SK-N-MC (cell line): ENCODE measurements at regions not wholly inside any gene's neighbourhood (a gene's known extent, or its start where the extent isn't known, plus 50 kb on each side); places are given as distances from the start of the nearest gene placed in this dataset.
A peak's percentile ranks its signal among the peaks of the same experiment; 100 is the strongest.

Experiments
- DNase-seq: peaks from one replicate; pipeline ENCODE4 v3.0.0-alpha.2; 2011; ENCODE audit warnings: low read depth, low spot score
- H3K27ac ChIP-seq: fragments of 200-600 bp; sonication (generic); 2 replicates; pipeline ENCODE4 v1.5.1; 2016; ENCODE audit warnings: mixed run types
- H3K36me3 ChIP-seq: fragments of 200-600 bp; sonication (generic); 2 replicates; pipeline ENCODE4 v1.6.1; 2017; ENCODE audit warnings: antibody characterized with exemption, low read length, mixed read lengths; ENCODE audit not compliant: insufficient read depth
- H3K4me3 ChIP-seq: fragments of 200-600 bp; sonication (generic); 2 replicates; pipeline ENCODE4 v1.5.1; 2016
- H3K9ac ChIP-seq: fragments of 200-600 bp; sonication (generic); 2 replicates; pipeline ENCODE4 v1.8.0; 2017; ENCODE audit warnings: mixed run types, mixed read lengths; ENCODE audit not compliant: insufficient read length
- H3K9me3 ChIP-seq: fragments of 200-600 bp; sonication (generic); 2 replicates; pipeline ENCODE4 v1.6.1; 2017; ENCODE audit warnings: low read depth, mild to moderate bottlenecking, antibody characterized with exemption, low read length, moderate library complexity, mixed read lengths
- EZH2 ChIP-seq: fragments of 200-600 bp; sonication (generic); IDR thresholded peaks from one replicate; pipeline ENCODE4 v1.6.1; 2017; ENCODE audit warnings: antibody characterized with exemption
- FOXP2 ChIP-seq: optimal IDR thresholded peaks from 2 replicates; pipeline ENCODE3; 2011; ENCODE audit warnings: mild to moderate bottlenecking, moderate library complexity; ENCODE audit not compliant: insufficient read depth; ENCODE audit errors: extremely low read length, control extremely low read depth
- POLR2AphosphoS5 ChIP-seq: IDR thresholded peaks from 2 replicates; pipeline ENCODE4 v1.6.1; 2012; ENCODE audit warnings: mild to moderate bottlenecking, low read depth, low read length, borderline replicate concordance

- TF ChIP-seq POLR2AphosphoS5 (no peak), FOXP2 (no peak), EZH2 (no peak)
- Histone ChIP-seq H3K36me3 (no peaks in the 10 kb centered on the region), H3K9me3 (no peaks in the 10 kb centered on the region), H3K9ac (no peak overlapping the region), H3K27ac (no peak overlapping the region), H3K4me3 (no peak overlapping the region)
- no peak for DNase-seq
Observed at GRCh38 chr2:65823511-65823910, 391.1 kb upstream of the SPRED2 start.

- H3K4me3 ChIP-seq: no peak overlapping the region
Observed at GRCh38 chr2:65820454-65820853, 388.1 kb upstream of the SPRED2 start.

DNA sequence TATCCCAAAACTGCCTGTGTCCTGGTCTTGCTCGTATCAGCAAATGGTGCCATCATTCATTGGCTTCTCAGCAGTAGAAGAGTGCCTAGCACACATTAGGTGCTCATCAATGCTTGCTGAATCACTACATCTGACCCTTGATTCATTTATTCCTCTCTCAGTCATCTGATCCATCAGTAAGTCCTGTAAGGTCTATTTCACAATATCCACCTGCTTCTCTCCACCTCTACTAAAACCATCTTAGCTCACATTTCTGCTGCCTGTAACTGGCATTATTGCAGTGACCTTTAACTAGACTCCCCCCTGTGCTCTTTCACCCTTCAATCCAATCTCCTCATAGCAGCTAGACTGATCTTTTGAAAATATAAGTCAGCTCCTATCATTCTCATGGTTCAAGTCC lies 387.6 kb upstream of the SPRED2 start:
- Histone ChIP-seq H3K9me3 (no peaks in the 10 kb centered on the region), H3K36me3 (no peaks in the 10 kb centered on the region), H3K4me3 (no peak overlapping the region), H3K27ac (no peak overlapping the region), H3K9ac (no peak overlapping the region)
- no peak for TF ChIP-seq FOXP2
- TF ChIP-seq EZH2: no peak
- TF ChIP-seq POLR2AphosphoS5: no peak
- no peak for DNase-seq

More at GRCh38 chr2:65820454-65820853, 388.1 kb upstream of the SPRED2 start:
- H3K9ac ChIP-seq: no peak overlapping the region
- no peak for DNase-seq
- H3K27ac ChIP-seq: no peak overlapping the region
- no peaks in the 10 kb centered on the region for H3K9me3 ChIP-seq
- H3K36me3 ChIP-seq: no peaks in the 10 kb centered on the region
- TF ChIP-seq POLR2AphosphoS5 (no peak), FOXP2 (no peak), EZH2 (no peak)

DNA sequence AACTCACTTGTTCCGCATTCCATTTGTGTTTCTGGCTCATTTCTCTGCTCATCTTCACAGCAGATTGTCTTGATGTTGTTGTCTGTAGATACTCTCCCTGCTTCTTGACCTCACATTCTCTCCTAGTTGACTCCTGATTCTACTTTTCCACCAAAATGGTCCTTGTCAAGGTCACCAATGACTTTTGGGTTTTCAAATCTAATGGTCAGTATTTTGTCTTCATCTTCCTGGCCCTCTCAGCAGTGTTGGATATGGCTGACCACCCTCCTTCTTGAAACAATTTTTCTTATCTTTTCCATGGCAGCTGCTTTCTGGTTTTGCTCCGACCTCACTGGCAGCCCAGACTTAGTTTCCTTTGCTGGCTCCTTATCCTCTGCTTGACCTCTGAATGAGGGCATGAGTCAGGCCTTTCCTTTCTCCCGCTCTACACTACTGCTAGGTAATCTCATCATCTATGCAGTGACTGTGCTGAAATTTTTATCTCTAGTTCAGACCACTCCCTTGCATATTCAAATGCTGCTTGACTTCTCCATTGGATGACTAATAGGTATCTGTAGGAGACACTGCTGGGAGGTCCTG lies 386.6 kb upstream of the SPRED2 start:
- no peak for TF ChIP-seq EZH2
- TF ChIP-seq FOXP2: no peak
- TF ChIP-seq POLR2AphosphoS5: no peak
- no peak overlapping the region for H3K9ac ChIP-seq

DNA sequence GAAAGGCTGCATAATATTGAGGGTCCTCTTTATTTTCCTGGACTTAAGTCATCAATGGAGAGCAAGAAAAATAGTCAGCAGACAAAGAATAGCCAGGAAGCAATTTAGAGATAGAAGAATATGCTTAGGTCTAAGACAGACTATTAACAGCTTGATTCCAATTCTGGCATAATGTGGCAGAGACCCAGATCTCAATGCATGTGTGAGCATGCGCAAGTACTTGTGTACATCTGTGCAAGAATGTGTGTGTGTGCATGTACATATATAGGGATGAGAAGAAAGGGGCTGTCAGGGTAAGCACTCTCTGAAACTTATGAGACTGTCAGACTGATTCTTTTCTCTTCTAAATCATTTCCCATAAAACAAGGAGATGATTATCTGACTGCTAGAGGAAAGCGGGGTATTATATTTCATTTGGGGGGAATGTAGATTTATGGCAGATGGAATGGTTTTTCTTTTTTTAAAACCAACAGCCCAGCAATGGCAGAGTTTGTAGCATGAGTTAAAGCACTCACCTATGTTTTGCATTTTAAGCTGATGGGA lies 381.3 kb upstream of the SPRED2 start:
- no peak overlapping the region for H3K4me3 ChIP-seq
- DNase-seq: no peak
- H3K9me3 ChIP-seq: no peaks in the 10 kb centered on the region
- H3K27ac ChIP-seq: no peak overlapping the region
- H3K36me3 ChIP-seq: no peaks in the 10 kb centered on the region
- no peak overlapping the region for H3K9ac ChIP-seq
- TF ChIP-seq POLR2AphosphoS5 (no peak), FOXP2 (no peak), EZH2 (no peak)

More for the DNA sequence above, 386.6 kb upstream of the SPRED2 start:
- H3K27ac ChIP-seq: no peak overlapping the region
- no peak for DNase-seq
- H3K9me3 ChIP-seq: no peaks in the 10 kb centered on the region
- H3K36me3 ChIP-seq: no peaks in the 10 kb centered on the region
- no peak overlapping the region for H3K4me3 ChIP-seq

- DNase-seq: no peak
- no peaks in the 10 kb centered on the region for H3K36me3 ChIP-seq
- TF ChIP-seq EZH2: no peak
- no peak for TF ChIP-seq FOXP2
- TF ChIP-seq POLR2AphosphoS5: no peak
- H3K9me3 ChIP-seq: no peaks in the 10 kb centered on the region
- H3K4me3 ChIP-seq: no peak overlapping the region
- H3K27ac ChIP-seq: no peak overlapping the region
- H3K9ac ChIP-seq: no peak overlapping the region
Observed at GRCh38 chr2:65812887-65813286, 380.5 kb upstream of the SPRED2 start.

DNA sequence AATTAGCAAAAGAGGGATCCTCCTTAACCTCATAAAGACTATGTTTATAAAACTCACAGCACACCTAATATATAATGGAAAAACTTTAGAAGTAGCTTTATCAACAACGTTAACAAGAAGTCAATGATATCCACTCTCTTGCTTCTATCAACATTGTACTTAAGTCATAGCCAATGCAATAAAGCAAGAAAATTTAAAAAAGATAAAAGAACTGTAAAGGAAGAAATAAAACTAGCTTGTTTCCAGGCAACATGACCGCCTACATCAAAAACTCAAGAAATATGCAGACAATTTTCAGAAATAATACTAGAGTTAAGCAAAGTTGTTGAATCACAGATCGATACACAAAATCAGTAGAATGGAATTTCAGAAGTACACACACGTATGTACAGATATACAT lies 375.5 kb upstream of the SPRED2 start:
- Histone ChIP-seq H3K27ac (no peak overlapping the region), H3K36me3 (no peaks in the 10 kb centered on the region), H3K4me3 (no peak overlapping the region), H3K9ac (no peak overlapping the region), H3K9me3 (no peaks in the 10 kb centered on the region)
- TF ChIP-seq POLR2AphosphoS5: no peak
- no peak for TF ChIP-seq EZH2
- no peak for TF ChIP-seq FOXP2
- no peak for DNase-seq

DNA sequence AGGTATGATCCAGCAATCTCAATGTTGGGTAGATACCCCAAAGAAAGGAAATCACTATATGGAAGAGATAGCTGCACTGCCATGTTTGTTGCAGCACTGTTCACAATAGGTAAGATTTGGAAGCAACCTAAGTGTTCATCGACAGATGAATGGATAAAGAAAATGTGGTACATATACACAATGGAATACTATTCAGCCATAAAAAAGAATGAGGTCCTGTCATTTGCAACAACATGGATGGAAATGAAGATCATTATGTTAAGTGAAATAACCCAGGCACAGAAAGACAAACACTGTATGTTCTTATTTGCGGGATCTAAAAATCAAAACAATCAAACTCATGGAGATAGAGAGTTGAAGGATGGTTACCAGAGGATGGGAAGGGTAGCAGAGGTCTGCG lies 372.4 kb upstream of the SPRED2 start:
- Histone ChIP-seq H3K9ac (no peak overlapping the region), H3K27ac (no peak overlapping the region), H3K4me3 (no peak overlapping the region), H3K9me3 (no peaks in the 10 kb centered on the region), H3K36me3 (no peaks in the 10 kb centered on the region)
- no peak for TF ChIP-seq FOXP2
- TF ChIP-seq POLR2AphosphoS5: no peak
- TF ChIP-seq EZH2: no peak
- no peak for DNase-seq

GRCh38 chr2:65802298-65802942 lies 370.0 kb upstream of the SPRED2 start:
- Histone ChIP-seq H3K27ac (0 out of 2 replicates have a peak overlapping the region, but pooled peaks have one; percentile 4), H3K36me3 (no peaks in the 10 kb centered on the region), H3K9me3 (no peaks in the 10 kb centered on the region), H3K9ac (no peak overlapping the region), H3K4me3 (no peak overlapping the region)
- DNase-seq: no peak
- no peak for TF ChIP-seq EZH2
- TF ChIP-seq FOXP2: no peak
- no peak for TF ChIP-seq POLR2AphosphoS5

DNA sequence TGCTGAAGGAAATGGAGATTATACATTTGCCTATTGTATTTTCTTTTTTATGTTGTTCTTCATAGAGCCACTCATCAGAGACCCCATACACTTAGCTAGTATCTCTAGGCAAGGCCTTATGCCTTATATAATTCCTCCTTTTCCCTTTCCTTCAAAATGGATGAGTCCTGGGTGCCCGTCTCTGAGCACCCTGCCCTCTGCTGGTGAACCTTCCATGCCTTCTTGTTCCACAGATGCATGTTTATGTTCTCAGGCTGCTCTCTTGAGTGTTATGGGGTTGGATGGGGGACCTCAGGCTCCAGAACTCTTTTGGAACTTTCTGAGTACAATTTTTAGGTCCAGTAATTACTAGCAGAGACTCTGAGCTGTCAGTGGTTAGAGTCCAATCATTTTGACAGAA lies 368.6 kb upstream of the SPRED2 start:
- TF ChIP-seq FOXP2 (no peak), POLR2AphosphoS5 (no peak), EZH2 (no peak)
- H3K27ac ChIP-seq: no peak overlapping the region
- no peak for DNase-seq
- no peaks in the 10 kb centered on the region for H3K36me3 ChIP-seq
- no peaks in the 10 kb centered on the region for H3K9me3 ChIP-seq
- H3K4me3 ChIP-seq: no peak overlapping the region
- no peak overlapping the region for H3K9ac ChIP-seq
